Neural cell (in vitro differentiated cells): ENCODE measurements at regions not wholly inside any gene's neighbourhood (a gene's known extent, or its start where the extent isn't known, plus 50 kb on each side); places are given as distances from the start of the nearest gene placed in this dataset.

Experiments used
- H2AFZ ChIP-seq: fragments of 200-600, 300-800 bp; sonication (generic), shearing (Covaris generic); 2 replicates; pipeline ENCODE4 v1.6.0; 2014; ENCODE audit warnings: low read depth, mild to moderate bottlenecking, antibody characterized with exemption, low read length, moderate library complexity
- H3F3A ChIP-seq: fragments of 200-600 bp; shearing (Covaris generic); 2 replicates; pipeline ENCODE4 v1.6.1; 2016; ENCODE audit warnings: mild to moderate bottlenecking, moderate library complexity, mixed read lengths, antibody characterized with exemption, low read length; ENCODE audit not compliant: insufficient read depth, poor library complexity, severe bottlenecking
- H3K27ac ChIP-seq: fragments of 200-600, 300-800 bp; sonication (generic), shearing (Covaris generic); 2 replicates; pipeline ENCODE4 v1.5.1; 2014; ENCODE audit warnings: mild to moderate bottlenecking, low read length, moderate library complexity
- H3K27me3 ChIP-seq: fragments of 300-800, 200-600 bp; sonication (generic), shearing (Covaris generic); 2 replicates; pipeline ENCODE4 v1.6.0; 2014; ENCODE audit warnings: mild to moderate bottlenecking, low read depth, low read length, moderate library complexity; ENCODE audit not compliant: insufficient read depth
- H3K36me3 ChIP-seq: fragments of 300-800, 200-600 bp; sonication (generic), shearing (Covaris generic); 2 replicates; pipeline ENCODE4 v1.5.1; 2014; ENCODE audit warnings: mild to moderate bottlenecking, antibody characterized with exemption, low read length, moderate library complexity; ENCODE audit not compliant: insufficient read depth
- H3K4me2 ChIP-seq: fragments of 300-800, 200-600 bp; sonication (generic), shearing (Covaris generic); 2 replicates; pipeline ENCODE4 v1.6.0; 2014; ENCODE audit warnings: mild to moderate bottlenecking, low read length
- H3K4me3 ChIP-seq: fragments of 300-800, 200-600 bp; sonication (generic), shearing (Covaris generic); 2 replicates; pipeline ENCODE4 v1.5.1; 2014; ENCODE audit warnings: mild to moderate bottlenecking, low read length, moderate library complexity
- H3K79me2 ChIP-seq: fragments of 200-600 bp; shearing (Covaris generic); replicated peaks from 2 replicates; pipeline ENCODE4 v1.6.0; 2014; ENCODE audit warnings: mild to moderate bottlenecking, low read length, moderate library complexity; ENCODE audit not compliant: insufficient read depth
- H3K9ac ChIP-seq: fragments of 300-800, 200-600 bp; sonication (generic), shearing (Covaris generic); 2 replicates; pipeline ENCODE4 v1.6.1; 2016; ENCODE audit warnings: mild to moderate bottlenecking, low read length, mixed read lengths
- H3K9me2 ChIP-seq: fragments of 200-600 bp; shearing (Covaris generic); 2 replicates; pipeline ENCODE4 v1.6.1; 2016; ENCODE audit warnings: mild to moderate bottlenecking, low read length, mixed read lengths; ENCODE audit not compliant: insufficient read depth
- H3K9me3 ChIP-seq: fragments of 200-600, 300-800 bp; sonication (generic), shearing (Covaris generic); 2 replicates; pipeline ENCODE4 v1.6.1; 2016; ENCODE audit warnings: mild to moderate bottlenecking, mixed run types, low read length, moderate library complexity, mixed read lengths
- H4K20me1 ChIP-seq: fragments of 200-600 bp; shearing (Covaris generic); 2 replicates; pipeline ENCODE4 v1.6.1; 2016; ENCODE audit warnings: mild to moderate bottlenecking, mixed run types; ENCODE audit not compliant: insufficient read depth
- EP300 ChIP-seq: fragments of 450-650 bp; conservative IDR thresholded peaks from 2 replicates; pipeline ENCODE4 v1.6.1; 2014; ENCODE audit warnings: antibody characterized with exemption, mild to moderate bottlenecking, moderate library complexity; ENCODE audit not compliant: poor library complexity, severe bottlenecking
- EZH2 ChIP-seq: fragments of 200-600, 300-800 bp; shearing (Covaris generic), sonication (generic); IDR thresholded peaks from 2 replicates; pipeline ENCODE4 v1.6.1; 2014; ENCODE audit warnings: antibody characterized with exemption, low read length, borderline replicate concordance, mild to moderate bottlenecking; ENCODE audit not compliant: insufficient read depth, poor library complexity, severe bottlenecking
- MXI1 ChIP-seq: fragments of 450-650 bp; conservative IDR thresholded peaks from 2 replicates; pipeline ENCODE4 v1.6.1; 2014; ENCODE audit warnings: antibody characterized with exemption, mild to moderate bottlenecking; ENCODE audit not compliant: poor library complexity, severe bottlenecking
- POLR2AphosphoS5 ChIP-seq: IDR thresholded peaks from 2 replicates; pipeline ENCODE4 v1.6.1; 2012
- RAD21 ChIP-seq: fragments of 450-650 bp; conservative IDR thresholded peaks from 2 replicates; pipeline ENCODE4 v1.6.1; 2014; ENCODE audit warnings: antibody characterized with exemption, mild to moderate bottlenecking, moderate library complexity
- REST ChIP-seq: IDR thresholded peaks from 2 replicates; pipeline ENCODE4 v1.6.1; 2012; ENCODE audit warnings: borderline replicate concordance
- SMC3 ChIP-seq: fragments of 450-650 bp; conservative IDR thresholded peaks from 2 replicates; pipeline ENCODE4 v1.6.1; 2014; ENCODE audit warnings: antibody characterized with exemption, mild to moderate bottlenecking, moderate library complexity; ENCODE audit not compliant: poor library complexity
- TAF1 ChIP-seq: IDR thresholded peaks from 2 replicates; pipeline ENCODE4 v1.6.1; 2012; ENCODE audit warnings: low read depth
- TF ChIP-seq, protein P1 (sequence below): fragments of 450-650 bp; IDR thresholded peaks from 2 replicates; pipeline ENCODE4 v1.5.1; 2014; ENCODE audit warnings: antibody characterized with exemption, mild to moderate bottlenecking, moderate library complexity; ENCODE audit not compliant: poor library complexity, severe bottlenecking

DNA sequence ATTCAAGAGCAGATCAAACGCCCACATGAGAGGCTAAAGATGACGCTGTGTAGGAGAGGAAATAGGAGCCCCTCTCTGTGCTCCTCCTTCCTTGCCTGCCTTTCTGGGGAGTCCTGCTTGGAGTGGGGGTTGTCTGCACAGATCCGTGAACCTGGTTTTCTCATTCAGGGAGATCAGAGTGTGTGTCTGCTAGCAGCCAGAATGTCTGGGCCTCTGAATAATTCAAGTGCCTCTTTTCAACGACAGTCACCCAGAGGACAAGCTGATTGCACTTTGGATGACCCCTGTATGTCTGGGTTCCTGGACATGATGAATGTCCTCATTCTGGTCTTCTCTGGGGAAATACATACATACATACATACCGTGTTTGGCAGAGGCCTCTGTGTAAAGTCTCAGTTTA lies 592.5 kb upstream of the B3GAT1 start:
- no peaks in the 10 kb centered on the region for H3K9me2 ChIP-seq
- H3K27ac ChIP-seq: no peak overlapping the region
- H3K4me2 ChIP-seq: no peak overlapping the region
- H3K79me2 ChIP-seq: no peaks in the 10 kb centered on the region
- no peaks in the 10 kb centered on the region for H4K20me1 ChIP-seq
- H3K9ac ChIP-seq: no peak overlapping the region
- no peaks in the 10 kb centered on the region for H3K9me3 ChIP-seq
- H3K36me3 ChIP-seq: no peaks in the 10 kb centered on the region
- TF ChIP-seq RAD21 (no peak), EP300 (no peak), MXI1 (no peak), REST (no peak), POLR2AphosphoS5 (no peak), SMC3 (no peak)
- TF ChIP-seq, protein P1, sequence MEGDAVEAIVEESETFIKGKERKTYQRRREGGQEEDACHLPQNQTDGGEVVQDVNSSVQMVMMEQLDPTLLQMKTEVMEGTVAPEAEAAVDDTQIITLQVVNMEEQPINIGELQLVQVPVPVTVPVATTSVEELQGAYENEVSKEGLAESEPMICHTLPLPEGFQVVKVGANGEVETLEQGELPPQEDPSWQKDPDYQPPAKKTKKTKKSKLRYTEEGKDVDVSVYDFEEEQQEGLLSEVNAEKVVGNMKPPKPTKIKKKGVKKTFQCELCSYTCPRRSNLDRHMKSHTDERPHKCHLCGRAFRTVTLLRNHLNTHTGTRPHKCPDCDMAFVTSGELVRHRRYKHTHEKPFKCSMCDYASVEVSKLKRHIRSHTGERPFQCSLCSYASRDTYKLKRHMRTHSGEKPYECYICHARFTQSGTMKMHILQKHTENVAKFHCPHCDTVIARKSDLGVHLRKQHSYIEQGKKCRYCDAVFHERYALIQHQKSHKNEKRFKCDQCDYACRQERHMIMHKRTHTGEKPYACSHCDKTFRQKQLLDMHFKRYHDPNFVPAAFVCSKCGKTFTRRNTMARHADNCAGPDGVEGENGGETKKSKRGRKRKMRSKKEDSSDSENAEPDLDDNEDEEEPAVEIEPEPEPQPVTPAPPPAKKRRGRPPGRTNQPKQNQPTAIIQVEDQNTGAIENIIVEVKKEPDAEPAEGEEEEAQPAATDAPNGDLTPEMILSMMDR: no peak
- H3K4me3 ChIP-seq: no peak overlapping the region
- no peaks in the 10 kb centered on the region for H3K27me3 ChIP-seq
- H2AFZ ChIP-seq: no peak overlapping the region
- no peaks in the 10 kb centered on the region for H3F3A ChIP-seq

DNA sequence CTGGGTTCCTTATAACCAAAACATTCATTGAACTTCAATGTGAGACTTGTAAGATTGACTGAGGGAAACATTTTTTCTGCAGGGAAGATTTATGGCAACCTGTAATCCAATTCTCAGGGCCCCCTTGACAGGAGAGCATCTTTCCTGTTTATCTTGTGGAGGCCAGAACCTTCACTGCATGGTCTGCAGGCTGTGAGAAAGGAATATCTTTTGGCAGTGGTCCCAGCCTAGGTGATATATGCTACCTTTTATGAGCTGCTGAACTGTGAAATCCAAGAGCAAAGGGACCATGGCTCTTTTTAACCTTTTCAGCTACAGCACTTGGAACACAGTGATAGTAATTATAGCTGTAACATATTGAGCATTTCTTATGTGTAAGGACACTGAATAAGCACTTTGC lies 590.2 kb upstream of the B3GAT1 start:
- no peaks in the 10 kb centered on the region for H3K9me3 ChIP-seq
- H2AFZ ChIP-seq: no peak overlapping the region
- H3F3A ChIP-seq: no peaks in the 10 kb centered on the region
- no peaks in the 10 kb centered on the region for H3K9me2 ChIP-seq
- TF ChIP-seq, protein P1: no peak
- TF ChIP-seq MXI1 (no peak), EP300 (no peak), TAF1 (no peak), EZH2 (no peak), RAD21 (no peak), SMC3 (no peak), REST (no peak), POLR2AphosphoS5 (no peak)
- H3K27ac ChIP-seq: no peak overlapping the region
- no peaks in the 10 kb centered on the region for H3K27me3 ChIP-seq
- H4K20me1 ChIP-seq: no peaks in the 10 kb centered on the region
- H3K4me3 ChIP-seq: no peak overlapping the region
- H3K4me2 ChIP-seq: no peak overlapping the region
- no peak overlapping the region for H3K9ac ChIP-seq
- H3K79me2 ChIP-seq: no peaks in the 10 kb centered on the region
- H3K36me3 ChIP-seq: no peaks in the 10 kb centered on the region
